SU-DHL-6 (cell line): ENCODE measurements at regions not wholly inside any gene's neighbourhood (a gene's known extent, or its start where the extent isn't known, plus 50 kb on each side); places are given as distances from the start of the nearest gene placed in this dataset.

ENCODE experiments used
- H2AFZ ChIP-seq: fragments of 200-600 bp; sonication (generic); 2 replicates; pipeline ENCODE4 v1.6.1; 2014; ENCODE audit warnings: low read depth, mild to moderate bottlenecking, moderate library complexity, mixed read lengths, antibody characterized with exemption, low read length; ENCODE audit not compliant: severe bottlenecking
- H3F3A ChIP-seq: fragments of 200-600 bp; shearing (Covaris generic); 2 replicates; pipeline ENCODE4 v1.6.0; 2016; ENCODE audit warnings: antibody characterized with exemption, mild to moderate bottlenecking; ENCODE audit not compliant: insufficient read depth
- H3K27ac ChIP-seq: fragments of 200-600 bp; sonication (generic); 2 replicates; pipeline ENCODE4 v1.5.1; 2016; ENCODE audit warnings: low read depth, mild to moderate bottlenecking, low read length, moderate library complexity, mixed read lengths
- H3K27me3 ChIP-seq: fragments of 200-600 bp; sonication (generic), shearing (Covaris generic); 2 replicates; pipeline ENCODE4 v1.6.0; 2014; ENCODE audit warnings: mild to moderate bottlenecking, low read length
- H3K36me3 ChIP-seq: fragments of 200-600 bp; sonication (generic); 2 replicates; pipeline ENCODE4 v1.6.1; 2014; ENCODE audit warnings: mild to moderate bottlenecking, low read length, mixed read lengths
- H3K4me2 ChIP-seq: fragments of 300-600, 200-600 bp; shearing (Covaris generic), sonication (generic); 2 replicates; pipeline ENCODE4 v1.6.0; 2014; ENCODE audit warnings: low read length, low read depth, mild to moderate bottlenecking; ENCODE audit not compliant: poor library complexity, severe bottlenecking
- H3K4me3 ChIP-seq: fragments of 200-600 bp; sonication (generic); 2 replicates; pipeline ENCODE4 v1.5.1; 2014; ENCODE audit warnings: antibody characterized with exemption, low read length, mild to moderate bottlenecking, mixed read lengths; ENCODE audit not compliant: insufficient read depth, poor library complexity, severe bottlenecking
- H3K79me2 ChIP-seq: fragments of 200-600 bp; sonication (generic); 2 replicates; pipeline ENCODE4 v1.6.1; 2014; ENCODE audit warnings: mild to moderate bottlenecking, low read length, moderate library complexity; ENCODE audit not compliant: insufficient read depth
- H3K9ac ChIP-seq: fragments of 200-600 bp; sonication (generic); 2 replicates; pipeline ENCODE4 v1.7.0; 2014; ENCODE audit warnings: mild to moderate bottlenecking, low read length
- H3K9me2 ChIP-seq: fragments of 200-600 bp; sonication (generic); replicated peaks from 2 replicates; pipeline ENCODE4 v1.6.1; 2014; ENCODE audit warnings: low read length; ENCODE audit not compliant: insufficient read depth
- H3K9me3 ChIP-seq: fragments of 200-600 bp; sonication (generic); 2 replicates; pipeline ENCODE4 v1.6.1; 2014; ENCODE audit warnings: low read length, mixed read lengths; ENCODE audit not compliant: insufficient read depth
- H4K20me1 ChIP-seq: fragments of 200-600 bp; sonication (generic); 2 replicates; pipeline ENCODE4 v1.6.1; 2014; ENCODE audit warnings: low read depth, mild to moderate bottlenecking, antibody characterized with exemption, low read length, moderate library complexity, mixed read lengths
- EZH2phosphoT487 ChIP-seq: fragments of 200-600 bp; sonication (generic), shearing (Covaris generic); conservative IDR thresholded peaks from 2 replicates; pipeline ENCODE4 v1.6.1; 2018; ENCODE audit warnings: mild to moderate bottlenecking, antibody characterized with exemption, low read length, moderate library complexity, mixed read lengths
- TF ChIP-seq, protein P1 (sequence below): fragments of 200-600 bp; sonication (generic); IDR thresholded peaks from one replicate; pipeline ENCODE4 v1.5.1; 2017; ENCODE audit warnings: antibody characterized with exemption, mild to moderate bottlenecking, low read length, moderate library complexity; ENCODE audit not compliant: insufficient read depth, poor library complexity, severe bottlenecking

DNA sequence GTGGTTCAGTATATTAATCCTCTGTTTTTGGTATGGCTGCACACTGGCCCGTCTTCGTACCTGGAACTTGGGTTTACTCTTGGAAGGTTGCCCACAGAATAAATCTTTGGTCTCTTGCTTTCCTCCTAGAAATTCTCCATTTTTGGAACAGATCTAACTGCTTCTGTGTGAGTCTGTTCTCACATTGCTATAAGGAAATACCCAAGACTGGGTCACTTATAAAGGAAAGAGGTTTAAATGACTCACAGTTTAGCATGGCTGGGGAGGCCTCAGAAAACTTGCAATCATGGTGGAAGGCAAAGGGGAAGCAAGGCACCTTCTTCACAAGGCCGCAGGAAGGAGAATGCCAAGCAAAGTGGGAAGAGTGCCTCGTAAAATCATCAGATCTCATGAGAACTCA is 407.8 kb upstream of the PDE3A start:
- TF ChIP-seq, protein P1, sequence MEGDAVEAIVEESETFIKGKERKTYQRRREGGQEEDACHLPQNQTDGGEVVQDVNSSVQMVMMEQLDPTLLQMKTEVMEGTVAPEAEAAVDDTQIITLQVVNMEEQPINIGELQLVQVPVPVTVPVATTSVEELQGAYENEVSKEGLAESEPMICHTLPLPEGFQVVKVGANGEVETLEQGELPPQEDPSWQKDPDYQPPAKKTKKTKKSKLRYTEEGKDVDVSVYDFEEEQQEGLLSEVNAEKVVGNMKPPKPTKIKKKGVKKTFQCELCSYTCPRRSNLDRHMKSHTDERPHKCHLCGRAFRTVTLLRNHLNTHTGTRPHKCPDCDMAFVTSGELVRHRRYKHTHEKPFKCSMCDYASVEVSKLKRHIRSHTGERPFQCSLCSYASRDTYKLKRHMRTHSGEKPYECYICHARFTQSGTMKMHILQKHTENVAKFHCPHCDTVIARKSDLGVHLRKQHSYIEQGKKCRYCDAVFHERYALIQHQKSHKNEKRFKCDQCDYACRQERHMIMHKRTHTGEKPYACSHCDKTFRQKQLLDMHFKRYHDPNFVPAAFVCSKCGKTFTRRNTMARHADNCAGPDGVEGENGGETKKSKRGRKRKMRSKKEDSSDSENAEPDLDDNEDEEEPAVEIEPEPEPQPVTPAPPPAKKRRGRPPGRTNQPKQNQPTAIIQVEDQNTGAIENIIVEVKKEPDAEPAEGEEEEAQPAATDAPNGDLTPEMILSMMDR: no peak
- no peak for TF ChIP-seq EZH2phosphoT487
- Histone ChIP-seq H3K27me3 (no peaks in the 10 kb centered on the region), H3K9me3 (no peaks in the 10 kb centered on the region), H3K4me2 (no peak overlapping the region), H3K4me3 (no peak overlapping the region), H3K9ac (no peak overlapping the region), H4K20me1 (no peaks in the 10 kb centered on the region), H2AFZ (no peak overlapping the region), H3K36me3 (no peaks in the 10 kb centered on the region), H3K79me2 (no peaks in the 10 kb centered on the region), H3K27ac (no peak overlapping the region), H3F3A (no peaks in the 10 kb centered on the region), H3K9me2 (no peaks in the 10 kb centered on the region)

GRCh38 chr12:19962192-19962591 is 406.1 kb upstream of the PDE3A start:
- H3K27me3 ChIP-seq: no peaks in the 10 kb centered on the region
- no peak for TF ChIP-seq EZH2phosphoT487
- TF ChIP-seq, protein P1: no peak
- no peak overlapping the region for H3K27ac ChIP-seq
- H4K20me1 ChIP-seq: no peaks in the 10 kb centered on the region
- no peaks in the 10 kb centered on the region for H3K9me2 ChIP-seq
- H3K4me2 ChIP-seq: no peak overlapping the region
- no peaks in the 10 kb centered on the region for H3K79me2 ChIP-seq
- H3K4me3 ChIP-seq: no peak overlapping the region
- H3F3A ChIP-seq: no peaks in the 10 kb centered on the region
- H2AFZ ChIP-seq: no peak overlapping the region
- no peak overlapping the region for H3K9ac ChIP-seq
- no peaks in the 10 kb centered on the region for H3K36me3 ChIP-seq
- H3K9me3 ChIP-seq: no peaks in the 10 kb centered on the region

GRCh38 chr12:19963972-19964371 is 404.4 kb upstream of the PDE3A start:
- no peak overlapping the region for H3K27ac ChIP-seq
- no peaks in the 10 kb centered on the region for H3K9me3 ChIP-seq
- no peaks in the 10 kb centered on the region for H3F3A ChIP-seq
- no peak overlapping the region for H3K4me2 ChIP-seq
- H3K9me2 ChIP-seq: no peaks in the 10 kb centered on the region
- H4K20me1 ChIP-seq: no peaks in the 10 kb centered on the region
- H3K36me3 ChIP-seq: no peaks in the 10 kb centered on the region
- no peaks in the 10 kb centered on the region for H3K79me2 ChIP-seq
- H3K4me3 ChIP-seq: no peak overlapping the region
- no peaks in the 10 kb centered on the region for H3K27me3 ChIP-seq
- TF ChIP-seq, protein P1: no peak
- TF ChIP-seq EZH2phosphoT487: no peak
- H3K9ac ChIP-seq: no peak overlapping the region
- H2AFZ ChIP-seq: no peak overlapping the region
